Fibroblast of mammary gland (primary cell): ENCODE measurements at regions not wholly inside any gene's neighbourhood (a gene's known extent, or its start where the extent isn't known, plus 50 kb on each side); places are given as distances from the start of the nearest gene placed in this dataset.
"Not testable (repeated sequence)": the region's sequence is repeated elsewhere in the genome, so short reads cannot be mapped to it uniquely, and the experiment has no call there.

Experiments used
- DNase-seq: peaks from one replicate; pipeline ENCODE4 v3.0.0-alpha.2; 2010; ENCODE audit warnings: low read depth
- H3K4me3 ChIP-seq: 2 replicates; pipeline ENCODE4 v1.5.1; 2011; ENCODE audit warnings: low read depth, mild to moderate bottlenecking, low read length, moderate library complexity; ENCODE audit not compliant: control insufficient read depth
- TF ChIP-seq, protein P1 (sequence below): conservative IDR thresholded peaks from 2 replicates; pipeline ENCODE4 v1.5.1; 2011; ENCODE audit warnings: low read depth, low read length, inconsistent platforms; ENCODE audit not compliant: control insufficient read depth, insufficient read depth

- TF ChIP-seq, protein P1, sequence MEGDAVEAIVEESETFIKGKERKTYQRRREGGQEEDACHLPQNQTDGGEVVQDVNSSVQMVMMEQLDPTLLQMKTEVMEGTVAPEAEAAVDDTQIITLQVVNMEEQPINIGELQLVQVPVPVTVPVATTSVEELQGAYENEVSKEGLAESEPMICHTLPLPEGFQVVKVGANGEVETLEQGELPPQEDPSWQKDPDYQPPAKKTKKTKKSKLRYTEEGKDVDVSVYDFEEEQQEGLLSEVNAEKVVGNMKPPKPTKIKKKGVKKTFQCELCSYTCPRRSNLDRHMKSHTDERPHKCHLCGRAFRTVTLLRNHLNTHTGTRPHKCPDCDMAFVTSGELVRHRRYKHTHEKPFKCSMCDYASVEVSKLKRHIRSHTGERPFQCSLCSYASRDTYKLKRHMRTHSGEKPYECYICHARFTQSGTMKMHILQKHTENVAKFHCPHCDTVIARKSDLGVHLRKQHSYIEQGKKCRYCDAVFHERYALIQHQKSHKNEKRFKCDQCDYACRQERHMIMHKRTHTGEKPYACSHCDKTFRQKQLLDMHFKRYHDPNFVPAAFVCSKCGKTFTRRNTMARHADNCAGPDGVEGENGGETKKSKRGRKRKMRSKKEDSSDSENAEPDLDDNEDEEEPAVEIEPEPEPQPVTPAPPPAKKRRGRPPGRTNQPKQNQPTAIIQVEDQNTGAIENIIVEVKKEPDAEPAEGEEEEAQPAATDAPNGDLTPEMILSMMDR: no peak
- no peak overlapping the region for H3K4me3 ChIP-seq
- no peak for DNase-seq
These were observed 1285.7 kb downstream of the CNTNAP5 start for GRCh38 chr2:125310657-125311364.

- H3K4me3 ChIP-seq: no peak overlapping the region
- TF ChIP-seq, protein P1: no peak
- no peak for DNase-seq
These were observed 1287.3 kb downstream of the CNTNAP5 start for GRCh38 chr2:125312342-125312741.

DNA sequence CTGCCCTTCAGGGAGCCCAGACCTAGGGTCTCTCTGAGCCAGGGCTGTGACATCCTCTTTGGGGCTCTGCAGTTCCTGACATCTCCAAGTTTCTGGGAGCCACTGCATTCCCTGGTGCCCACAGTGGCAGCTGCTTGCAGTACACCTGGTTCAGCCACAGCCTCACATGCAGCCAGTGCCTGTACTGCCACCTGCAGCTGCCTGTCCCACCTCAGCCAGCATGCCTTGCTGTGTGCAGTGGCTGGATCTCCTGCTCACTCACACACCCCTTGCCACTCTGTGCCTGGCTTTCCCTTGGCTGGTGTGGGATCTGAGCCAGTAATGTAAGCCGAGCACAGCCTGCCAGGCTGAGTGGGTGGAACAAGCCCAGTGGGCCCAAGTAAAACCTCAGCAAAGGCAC lies 1288.7 kb downstream of the CNTNAP5 start:
- no peak for DNase-seq
- TF ChIP-seq, protein P1: no peak
- H3K4me3 ChIP-seq: no peak overlapping the region

DNA sequence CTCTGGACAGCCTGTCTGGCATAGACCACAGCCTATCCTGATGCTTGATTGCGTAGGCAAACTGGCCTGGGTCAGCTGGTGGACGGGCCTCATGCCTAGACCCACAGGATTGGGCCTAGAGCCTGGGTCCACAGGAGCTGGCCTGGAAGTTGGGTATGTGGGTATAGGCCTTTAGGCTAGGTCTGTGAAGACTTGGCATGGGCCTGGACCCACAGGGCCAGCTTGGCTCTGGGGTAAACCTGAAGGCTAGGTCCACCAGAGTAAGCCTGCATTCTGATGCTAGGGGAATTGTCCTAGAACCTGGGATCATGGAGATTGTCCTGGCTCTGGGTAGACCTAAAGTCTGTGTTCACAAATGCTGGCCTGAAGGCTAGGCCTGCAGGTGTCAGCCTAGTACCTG lies 1293.7 kb downstream of the CNTNAP5 start:
- no peak for DNase-seq
- no peak overlapping the region for H3K4me3 ChIP-seq
- TF ChIP-seq, protein P1: no peak

DNA sequence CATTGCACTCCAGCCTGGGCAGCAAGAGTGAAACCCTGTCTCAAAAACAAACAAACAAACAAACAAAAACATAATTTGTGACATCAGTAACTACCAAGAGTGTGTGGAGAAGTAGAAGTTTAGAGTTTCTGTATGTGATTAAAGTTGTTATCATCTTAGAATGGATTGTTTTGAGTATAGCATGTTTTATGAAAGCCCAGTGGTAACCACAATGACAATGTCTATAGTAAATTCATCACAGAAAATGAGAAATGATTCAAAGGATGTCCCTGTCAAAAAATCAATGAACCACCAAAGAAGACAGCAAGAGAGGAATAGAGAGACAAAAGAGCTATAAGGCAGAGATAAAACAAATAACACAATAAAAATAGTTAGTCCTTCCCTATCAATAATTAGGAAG lies 1299.2 kb downstream of the CNTNAP5 start:
- no peak overlapping the region for H3K4me3 ChIP-seq
- DNase-seq: no peak
- TF ChIP-seq, protein P1: no peak

GRCh38 chr2:125330133-125330532 lies 1305.0 kb downstream of the CNTNAP5 start:
- no peak overlapping the region for H3K4me3 ChIP-seq
- TF ChIP-seq, protein P1: no peak
- no peak for DNase-seq

DNA sequence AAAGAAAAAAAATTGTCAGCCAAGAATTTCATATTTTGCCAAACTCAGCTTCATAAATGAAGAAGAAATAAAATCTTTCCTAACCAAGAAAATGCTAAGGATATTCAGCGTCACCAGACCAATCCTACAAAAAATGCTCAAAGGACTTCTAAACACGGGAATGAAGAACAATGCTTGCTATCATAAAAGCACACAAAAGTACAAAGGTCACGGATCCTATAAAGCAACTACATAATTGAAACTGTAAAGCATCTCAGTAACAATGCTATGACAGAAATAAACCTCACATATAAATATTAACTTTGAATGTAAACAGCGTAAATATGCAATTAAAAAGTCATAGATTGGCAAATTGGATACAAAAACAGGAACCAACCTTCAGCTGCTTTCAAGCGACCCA lies 1314.6 kb upstream of the GYPC start:
- H3K4me3 ChIP-seq: no peak overlapping the region
- TF ChIP-seq, protein P1: no peak
- no peak for DNase-seq

- not testable (repeated sequence) for H3K4me3 ChIP-seq, DNase-seq
These were observed 1302.4 kb upstream of the GYPC start for GRCh38 chr2:125353542-125353941.
